Neutrophil (primary cell): ENCODE measurements at regions not wholly inside any gene's neighbourhood (a gene's known extent, or its start where the extent isn't known, plus 50 kb on each side); places are given as distances from the start of the nearest gene placed in this dataset.

Experiments
- H3K27ac ChIP-seq: fragments of 200-600 bp; sonication (generic); 2 replicates; pipeline ENCODE4 v1.5.1; 2016; ENCODE audit warnings: mild to moderate bottlenecking, moderate library complexity
- H3K27me3 ChIP-seq: fragments of 200-600 bp; sonication (generic); 2 replicates; pipeline ENCODE4 v1.6.0; 2016; ENCODE audit warnings: mild to moderate bottlenecking
- H3K36me3 ChIP-seq: fragments of 200-600 bp; sonication (generic); 2 replicates; pipeline ENCODE4 v1.5.1; 2017
- H3K4me1 ChIP-seq, 2 experiments: fragments of 200-600 bp in 1 of 2; sonication (generic) in 1 of 2; 1 replicate in 1 of 2; 2 replicates in 1 of 2; pipeline versions ENCODE4 v1.5.1 to v1.6.1; 2013 to 2016; ENCODE audit warnings: low read depth in 1 of 2, low read length in 1 of 2, mild to moderate bottlenecking in 1 of 2, moderate library complexity in 1 of 2; ENCODE audit not compliant: control insufficient read depth in 1 of 2, insufficient read depth in 1 of 2
- H3K4me3 ChIP-seq, 2 experiments: fragments of 200-600 bp in 1 of 2; sonication (generic) in 1 of 2; 1 replicate in 1 of 2; 2 replicates in 1 of 2; pipeline ENCODE4 v1.5.1; 2013 to 2016; ENCODE audit warnings: low read depth in 1 of 2, low read length in 1 of 2, mild to moderate bottlenecking in 1 of 2, moderate library complexity in 1 of 2
- H3K9me3 ChIP-seq: fragments of 200-600 bp; sonication (generic); 2 replicates; pipeline ENCODE4 v1.5.1; 2016
- CTCF ChIP-seq: fragments of 200-600 bp; sonication (generic); IDR thresholded peaks from 2 replicates; pipeline ENCODE4 v1.5.1; 2016; ENCODE audit warnings: antibody characterized with exemption

- Histone ChIP-seq H3K27ac (no peak overlapping the region), H3K36me3 (no peaks in the 10 kb centered on the region), H3K4me1 (no peaks in the 10 kb centered on the region), H3K4me3 (no peak overlapping the region), H3K9me3 (no peaks in the 10 kb centered on the region), H3K27me3 (no peaks in the 10 kb centered on the region)
- TF ChIP-seq CTCF: no peak
Observed at GRCh38 chr6:22102671-22103070, 194.2 kb downstream of the PRL start.

GRCh38 chr6:22106451-22106850, 190.4 kb downstream of the PRL start:
- no peak for TF ChIP-seq CTCF
- Histone ChIP-seq H3K9me3 (no peaks in the 10 kb centered on the region), H3K4me1 (no peaks in the 10 kb centered on the region), H3K27me3 (no peaks in the 10 kb centered on the region), H3K36me3 (no peaks in the 10 kb centered on the region), H3K4me3 (no peak overlapping the region), H3K27ac (no peak overlapping the region)

- H3K27ac ChIP-seq: no peak overlapping the region
- TF ChIP-seq CTCF: no peak
- no peak overlapping the region for H3K4me3 ChIP-seq
- no peaks in the 10 kb centered on the region for H3K9me3 ChIP-seq
- no peaks in the 10 kb centered on the region for H3K36me3 ChIP-seq
- H3K4me1 ChIP-seq: no peaks in the 10 kb centered on the region
- H3K27me3 ChIP-seq: no peaks in the 10 kb centered on the region
Observed at GRCh38 chr6:22106961-22107360, 189.9 kb downstream of the PRL start.

- Histone ChIP-seq H3K27me3 (no peaks in the 10 kb centered on the region), H3K27ac (no peak overlapping the region), H3K4me1 (peaks cover 3 to 12% of the 10 kb centered on the region in 2 experiments), H3K9me3 (no peaks in the 10 kb centered on the region), H3K4me3 (no peak overlapping the region), H3K36me3 (no peaks in the 10 kb centered on the region)
- no peak for TF ChIP-seq CTCF
Observed at GRCh38 chr6:22108199-22108598, 188.6 kb downstream of the PRL start.

- Histone ChIP-seq H3K36me3 (no peaks in the 10 kb centered on the region), H3K4me3 (no peak overlapping the region), H3K27me3 (no peaks in the 10 kb centered on the region), H3K27ac (no peak overlapping the region), H3K9me3 (no peaks in the 10 kb centered on the region), H3K4me1 (peaks cover 3 to 18% of the 10 kb centered on the region in 2 experiments)
- no peak for TF ChIP-seq CTCF
Observed at GRCh38 chr6:22110061-22110460, 186.8 kb downstream of the PRL start.

- peaks cover 10 to 31% of the 10 kb centered on the region in 2 experiments for H3K4me1 ChIP-seq
- TF ChIP-seq CTCF: no peak
- H3K27me3 ChIP-seq: no peaks in the 10 kb centered on the region
- no peaks in the 10 kb centered on the region for H3K9me3 ChIP-seq
- no peaks in the 10 kb centered on the region for H3K36me3 ChIP-seq
- no peak overlapping the region for H3K4me3 ChIP-seq
- no peak overlapping the region for H3K27ac ChIP-seq
Observed at GRCh38 chr6:22112461-22112860, 184.4 kb downstream of the PRL start.
